ENCODE measurements at regions not wholly inside any gene's neighbourhood (a gene's known extent, or its start where the extent isn't known, plus 50 kb on each side); places are given as distances from the start of the nearest gene placed in this dataset.
"Not testable (repeated sequence)": the region's sequence is repeated elsewhere in the genome, so short reads cannot be mapped to it uniquely, and the experiment has no call there.

GRCh38 chr6:146985966-146986365, 218.3 kb upstream of the STXBP5 start:
- no peak for DNase-seq (ENCODE audit: low spot score)

- not testable (repeated sequence) for DNase-seq (ENCODE audit: low spot score)
Observed at GRCh38 chr6:146987938-146988337, 216.3 kb upstream of the STXBP5 start.

- DNase-seq (ENCODE audit: low spot score), result no peak
Observed at GRCh38 chr6:146989860-146990259, 214.4 kb upstream of the STXBP5 start.

- DNase-seq (ENCODE audit: low spot score), result no peak
Observed at GRCh38 chr6:146990284-146990683, 213.9 kb upstream of the STXBP5 start.

GRCh38 chr6:146990821-146991798, 213.1 kb upstream of the STXBP5 start:
- no peak for DNase-seq (ENCODE audit: low spot score)

GRCh38 chr6:146997062-146997461, 207.2 kb upstream of the STXBP5 start:
- no peak for DNase-seq (ENCODE audit: low spot score)

GRCh38 chr6:146999766-147000165, 204.5 kb upstream of the STXBP5 start:
- no peak for DNase-seq (ENCODE audit: low spot score)

- DNase-seq (ENCODE audit: low spot score), result no peak
Observed at GRCh38 chr6:147000545-147001488, 203.4 kb upstream of the STXBP5 start.

- DNase-seq (ENCODE audit: low spot score), result no peak
Observed at GRCh38 chr6:147001621-147002020, 202.6 kb upstream of the STXBP5 start.

GRCh38 chr6:147003186-147003585, 201.0 kb upstream of the STXBP5 start:
- no peak for DNase-seq (ENCODE audit: low spot score)

- no peak for DNase-seq (ENCODE audit: low spot score)
Observed at GRCh38 chr6:147005499-147005898, 198.7 kb upstream of the STXBP5 start.

GRCh38 chr6:147007441-147007840, 196.8 kb upstream of the STXBP5 start:
- DNase-seq (ENCODE audit: low spot score), result no peak

- no peak for DNase-seq (ENCODE audit: low spot score)
Observed at GRCh38 chr6:147009358-147009757, 194.9 kb upstream of the STXBP5 start.

GRCh38 chr6:147015674-147016073, 188.5 kb upstream of the STXBP5 start:
- DNase-seq (ENCODE audit: low spot score), result no peak

- DNase-seq (ENCODE audit: low spot score), result no peak
Observed at GRCh38 chr6:147016440-147016839, 187.8 kb upstream of the STXBP5 start.

- no peak for DNase-seq (ENCODE audit: low spot score)
Observed at GRCh38 chr6:147017153-147017552, 187.1 kb upstream of the STXBP5 start.

- DNase-seq (ENCODE audit: low spot score), result no peak
Observed at GRCh38 chr6:147019001-147019400, 185.2 kb upstream of the STXBP5 start.

- DNase-seq (ENCODE audit: low spot score), result no peak
Observed at GRCh38 chr6:147022041-147022440, 182.2 kb upstream of the STXBP5 start.

GRCh38 chr6:147023148-147023547, 181.1 kb upstream of the STXBP5 start:
- DNase-seq (ENCODE audit: low spot score), result no peak

GRCh38 chr6:147023581-147023980, 180.6 kb upstream of the STXBP5 start:
- DNase-seq (ENCODE audit: low spot score), result no peak

GRCh38 chr6:147029923-147030322, 174.3 kb upstream of the STXBP5 start:
- no peak for DNase-seq (ENCODE audit: low spot score)

- DNase-seq (ENCODE audit: low spot score), result no peak
Observed at GRCh38 chr6:147033267-147033666, 170.9 kb upstream of the STXBP5 start.

GRCh38 chr6:147035886-147036285, 168.3 kb upstream of the STXBP5 start:
- DNase-seq (ENCODE audit: low spot score), result no peak
